NCI-H1105 (cell line): ENCODE measurements at regions not wholly inside any gene's neighbourhood (a gene's known extent, or its start where the extent isn't known, plus 50 kb on each side); places are given as distances from the start of the nearest gene placed in this dataset.

Experiments
- DNase-seq: peaks from one replicate; lab custom pipeline; 2025; lab: John Stamatoyannopoulos, UW

DNA sequence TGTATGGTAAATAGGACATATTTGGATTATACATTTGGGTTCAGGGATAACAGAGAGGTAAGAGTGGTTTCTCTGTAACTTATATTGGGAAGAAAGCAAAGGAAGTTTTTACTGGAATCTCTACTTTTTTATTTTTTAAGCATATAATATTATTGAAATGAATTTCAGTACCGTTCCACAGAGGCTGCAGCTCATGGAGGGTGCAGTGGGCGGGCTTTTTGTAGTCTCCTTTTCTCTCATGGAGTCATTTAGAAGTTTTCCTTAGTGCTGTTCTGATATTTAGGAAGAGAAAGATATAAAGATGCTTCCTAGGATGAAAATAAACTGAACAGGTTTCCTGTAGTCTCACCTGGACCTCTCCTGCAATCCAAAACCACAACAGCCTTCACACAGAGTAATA is 1153.3 kb upstream of the TMEFF2 start:
- DNase-seq = no peak

DNA sequence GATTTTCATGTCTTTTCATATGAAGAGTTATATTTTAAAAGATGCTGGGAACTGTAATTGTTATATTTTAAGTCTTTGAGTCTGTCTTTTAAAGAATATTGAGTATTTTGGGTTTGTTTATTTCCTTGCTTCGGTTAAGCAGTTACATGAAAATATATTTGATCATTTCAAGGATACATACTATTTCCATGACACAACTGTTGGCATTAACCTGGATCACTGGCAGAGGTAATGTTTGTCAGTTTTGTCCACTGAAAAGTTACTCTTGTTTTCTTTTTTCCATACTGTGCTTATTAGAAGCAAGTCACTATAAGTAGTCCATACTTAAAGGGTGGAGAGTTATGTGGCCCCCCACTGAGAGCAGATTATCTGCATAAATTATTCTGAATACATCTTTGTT is 1142.0 kb upstream of the TMEFF2 start:
- DNase-seq = no peak

DNA sequence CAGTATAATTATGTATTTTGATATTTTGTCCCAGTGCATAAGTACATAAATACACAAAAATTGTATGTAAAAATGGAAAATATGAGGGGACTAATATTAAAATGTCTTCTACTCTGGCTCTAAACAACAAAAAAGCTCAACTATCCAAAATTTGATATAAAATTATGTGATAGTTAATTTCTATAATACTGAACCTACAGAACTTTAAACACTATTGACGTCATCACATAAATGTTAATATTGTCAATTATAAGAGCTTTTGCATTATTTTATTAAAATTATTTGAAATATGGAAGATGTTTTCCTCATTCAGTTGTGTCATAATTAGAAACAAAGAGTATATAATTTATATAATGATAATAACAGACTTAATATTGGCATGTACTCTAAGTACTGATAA is 1139.7 kb upstream of the TMEFF2 start:
- no peak for DNase-seq

DNA sequence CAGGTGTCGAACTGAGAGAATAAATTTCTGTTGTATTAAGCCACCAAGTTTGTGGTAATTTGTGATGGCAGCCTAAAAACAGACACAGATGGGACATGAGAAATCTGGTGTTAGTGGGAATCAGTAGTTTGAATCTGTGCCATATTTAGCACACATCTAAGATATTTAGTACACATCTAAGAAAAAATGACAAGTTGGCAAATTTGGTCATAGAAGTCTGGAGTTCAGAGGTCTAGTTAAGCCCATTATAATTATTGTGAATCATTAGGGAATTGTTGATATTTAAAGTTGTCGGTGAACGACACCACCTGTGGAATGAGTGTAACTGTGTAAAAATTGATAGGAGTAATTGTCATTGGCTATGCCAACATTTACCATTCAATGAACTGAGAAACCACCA is 1138.8 kb upstream of the TMEFF2 start:
- no peak for DNase-seq

DNA sequence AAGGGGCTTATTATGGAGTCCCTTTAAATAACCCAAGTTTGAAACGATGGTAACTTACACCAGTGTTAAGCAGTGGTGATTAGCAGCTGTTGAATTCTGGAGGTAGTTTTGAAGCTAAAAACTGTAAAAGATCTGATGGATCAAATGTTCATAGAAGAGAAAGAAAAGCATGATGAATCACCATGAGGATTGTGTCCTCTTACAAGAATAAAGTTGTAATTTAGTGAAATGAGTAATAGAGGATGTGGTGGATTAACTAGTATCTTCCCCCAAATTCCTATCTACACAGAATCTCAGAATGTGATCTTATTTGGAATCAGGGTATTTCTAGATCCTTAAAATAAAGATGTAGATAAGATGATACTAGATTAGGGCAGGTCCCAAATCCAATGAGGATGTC is 1138.2 kb upstream of the TMEFF2 start:
- no peak for DNase-seq

DNA sequence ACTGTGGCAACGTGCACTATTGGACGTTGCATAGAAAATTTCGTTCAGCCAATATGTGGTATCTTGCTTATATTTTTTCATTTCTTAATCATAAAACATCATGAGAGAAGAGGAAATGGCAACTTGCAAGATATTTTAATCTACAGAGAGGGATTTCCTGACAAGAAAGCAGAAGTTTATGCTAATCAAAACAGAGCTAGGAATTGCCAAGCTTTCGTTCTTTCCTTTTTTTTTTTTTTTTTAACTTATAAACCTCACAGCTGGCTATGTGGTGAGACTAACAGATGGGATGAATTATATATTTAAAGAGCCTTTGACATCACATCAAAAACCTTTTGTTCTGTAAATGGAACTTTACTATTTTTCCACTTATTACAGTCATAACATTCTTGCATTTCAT is 1136.9 kb upstream of the TMEFF2 start:
- DNase-seq = no peak

DNA sequence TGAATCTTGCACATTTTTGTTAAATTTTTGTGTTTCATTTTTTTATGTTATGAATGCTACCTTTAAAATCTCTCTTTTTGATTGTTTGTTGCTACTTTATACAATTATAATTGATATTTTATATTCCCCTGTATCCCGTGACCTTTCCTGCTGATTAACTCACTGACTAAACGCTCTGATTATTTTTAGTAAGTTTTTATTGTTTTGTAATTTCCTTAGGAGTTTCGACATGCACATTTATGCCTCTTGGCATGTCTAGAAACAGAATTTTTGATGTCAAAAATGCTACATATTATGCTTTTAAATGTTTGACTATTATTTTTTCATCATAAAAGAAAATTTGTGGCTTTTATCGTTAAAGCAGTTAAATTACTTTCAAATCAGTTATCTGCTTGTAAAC is 1131.6 kb upstream of the TMEFF2 start:
- DNase-seq = no peak

DNA sequence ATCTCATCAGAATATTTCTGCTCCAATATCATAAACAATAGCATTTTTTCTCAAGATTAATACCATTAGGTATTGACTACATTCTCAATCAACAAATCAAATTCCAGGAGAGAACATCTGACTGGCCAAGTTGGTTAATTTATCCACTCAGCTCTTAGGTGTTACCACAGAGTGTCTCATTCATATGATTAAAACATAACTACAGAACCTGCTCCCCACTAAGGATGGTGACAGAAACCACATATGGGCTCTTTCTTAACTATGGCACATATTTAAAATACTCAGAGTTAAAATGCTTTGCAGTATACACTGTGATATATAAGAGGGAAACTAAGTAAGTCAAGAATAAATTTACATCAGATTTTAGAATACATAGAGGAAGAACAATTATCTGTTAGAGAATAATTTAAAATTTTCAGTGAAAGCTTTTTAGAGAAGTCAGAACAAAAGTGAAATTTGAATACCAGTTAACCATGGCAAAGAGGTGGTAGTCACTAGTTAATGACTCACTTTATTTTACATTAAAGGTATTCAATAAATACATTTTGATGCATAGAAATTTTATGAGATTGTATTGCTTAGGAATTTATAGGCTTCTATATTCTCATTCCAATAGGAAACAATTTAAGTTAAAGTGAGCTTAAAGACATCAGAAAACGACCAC is 1120.8 kb upstream of the TMEFF2 start:
- DNase-seq = no peak

DNA sequence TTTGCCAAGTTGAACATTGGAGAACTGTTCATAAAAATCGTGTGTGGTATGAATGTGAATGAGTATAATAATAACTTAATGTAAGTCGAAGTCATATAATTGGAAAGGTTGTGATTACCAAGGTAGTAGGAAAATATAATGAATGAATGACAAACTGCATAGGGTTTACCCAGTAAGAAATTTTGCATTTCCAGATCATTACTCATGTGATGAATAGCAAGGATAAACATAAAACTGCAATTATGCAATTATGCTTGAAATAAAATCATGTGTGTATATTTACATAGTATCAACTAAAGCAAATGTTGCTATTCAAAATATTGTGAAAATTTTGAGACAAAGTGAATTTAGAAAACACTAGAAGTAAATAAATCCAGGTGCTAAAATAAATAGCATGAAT is 1108.7 kb upstream of the TMEFF2 start:
- peak; percentile 65 for DNase-seq

DNA sequence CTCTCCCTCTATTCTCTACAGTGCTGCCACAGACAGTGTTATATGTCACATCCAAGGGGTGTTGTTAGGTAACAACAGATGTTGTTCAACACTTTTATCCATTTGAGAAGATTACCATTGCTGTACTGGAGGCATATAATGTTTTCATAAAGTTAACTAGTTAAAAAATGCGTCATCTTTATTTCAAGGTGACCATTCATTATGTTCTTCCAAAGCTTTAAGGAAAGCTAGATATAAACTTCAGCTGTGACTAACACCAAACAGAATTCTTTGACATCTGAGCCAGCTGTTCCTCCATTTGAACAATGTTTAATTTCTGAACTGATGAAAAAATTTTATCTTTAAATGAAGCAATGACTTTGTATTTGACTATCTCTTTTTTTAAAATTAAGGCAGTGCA is 1099.6 kb upstream of the TMEFF2 start:
- DNase-seq = no peak

DNA sequence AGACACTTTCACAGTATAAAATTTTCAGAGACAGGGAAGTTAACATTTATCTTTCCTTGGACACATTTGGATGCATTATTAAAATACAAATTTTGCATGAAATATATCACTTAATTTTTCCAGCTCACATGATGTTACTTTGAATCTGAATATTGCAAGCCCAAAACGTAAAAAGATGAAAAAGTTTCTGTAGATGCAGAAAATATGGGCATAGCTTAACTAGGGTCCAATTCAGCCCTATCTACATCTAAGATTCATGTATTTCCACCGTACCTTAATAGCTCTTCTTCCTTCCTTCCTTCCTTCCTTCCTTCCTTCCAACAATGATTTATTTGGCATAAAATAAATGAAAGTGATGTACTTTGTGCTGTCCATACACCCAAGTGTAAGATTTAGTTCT is 1084.6 kb upstream of the TMEFF2 start:
- DNase-seq = no peak

DNA sequence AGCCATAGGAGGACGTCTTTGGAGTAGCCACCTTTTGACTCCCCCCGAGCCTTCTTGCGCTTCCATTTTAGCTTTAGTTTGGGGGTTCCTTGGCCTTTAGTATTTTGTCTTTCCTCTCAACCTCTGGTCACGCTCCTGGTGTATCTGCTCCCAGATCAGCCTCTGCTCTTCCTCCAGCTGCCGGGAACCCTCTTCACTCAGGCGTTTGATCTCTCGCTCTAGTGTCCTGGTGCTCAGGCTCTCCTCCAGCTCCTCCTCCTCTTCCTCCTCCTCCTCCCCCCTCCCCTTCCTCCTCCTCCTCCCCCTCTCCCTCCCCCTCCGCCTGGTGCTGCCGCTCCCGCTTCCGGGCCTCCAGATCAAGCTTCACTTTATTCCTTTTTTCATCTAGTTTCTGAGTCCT is 1082.3 kb upstream of the TMEFF2 start:
- DNase-seq = no peak

DNA sequence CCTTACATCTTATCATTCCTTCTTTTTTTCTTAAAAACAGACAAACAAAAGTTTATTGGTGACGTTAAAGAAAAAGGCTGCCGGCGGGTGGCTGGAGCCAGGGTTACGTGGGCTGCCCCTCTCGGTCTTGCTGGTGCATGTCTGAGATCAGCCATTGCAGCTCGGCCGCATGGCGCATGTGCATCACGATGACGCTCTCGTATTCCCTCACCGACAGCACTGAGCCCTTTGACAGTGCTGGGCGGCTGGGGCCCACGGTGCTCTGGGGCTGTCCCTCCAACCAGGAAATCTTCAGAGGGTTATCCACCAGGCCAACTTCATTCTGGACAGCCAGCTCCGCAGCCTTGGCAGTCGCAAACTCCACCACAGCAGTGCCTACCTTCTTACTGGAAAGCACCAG is 1081.8 kb upstream of the TMEFF2 start:
- no peak for DNase-seq

DNA sequence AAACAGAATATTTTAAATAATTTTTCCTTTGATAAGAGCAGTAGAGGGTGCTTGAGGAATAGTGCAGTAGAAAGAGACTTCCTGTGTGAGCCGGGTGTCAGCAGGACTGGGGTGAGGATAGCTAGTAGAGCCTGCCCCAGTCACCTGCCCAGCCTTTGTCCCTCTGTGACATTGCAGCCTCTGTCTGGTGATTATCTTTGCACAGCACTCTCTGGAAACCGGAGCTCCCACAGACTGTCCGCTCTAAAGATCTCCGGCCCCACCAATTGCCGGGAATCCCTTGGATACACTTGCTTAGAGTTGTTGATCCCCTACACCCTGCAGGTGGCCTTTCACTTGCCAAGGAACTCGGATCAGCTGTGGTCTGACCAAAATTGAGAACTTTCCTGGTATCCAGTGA is 1081.3 kb upstream of the TMEFF2 start:
- DNase-seq = no peak

DNA sequence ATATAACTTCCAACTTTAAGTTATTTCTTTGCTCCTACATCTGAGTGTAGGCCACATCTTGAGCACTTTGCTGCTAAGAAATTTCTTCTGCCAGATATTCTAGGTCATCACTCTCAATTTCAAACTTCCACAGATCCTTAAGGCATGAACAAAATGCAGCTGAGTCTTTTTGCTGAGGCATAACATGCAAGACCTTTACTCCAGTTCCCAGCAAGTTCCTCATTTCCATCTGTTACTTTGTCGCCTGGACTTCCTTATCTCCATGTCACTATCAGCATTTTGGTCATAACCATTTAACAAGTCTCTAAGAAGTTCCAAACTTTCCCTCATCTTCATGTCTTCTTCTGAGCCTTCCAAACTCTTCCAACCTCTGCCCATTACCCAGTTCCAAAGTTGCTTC is 1077.3 kb upstream of the TMEFF2 start:
- no peak for DNase-seq

DNA sequence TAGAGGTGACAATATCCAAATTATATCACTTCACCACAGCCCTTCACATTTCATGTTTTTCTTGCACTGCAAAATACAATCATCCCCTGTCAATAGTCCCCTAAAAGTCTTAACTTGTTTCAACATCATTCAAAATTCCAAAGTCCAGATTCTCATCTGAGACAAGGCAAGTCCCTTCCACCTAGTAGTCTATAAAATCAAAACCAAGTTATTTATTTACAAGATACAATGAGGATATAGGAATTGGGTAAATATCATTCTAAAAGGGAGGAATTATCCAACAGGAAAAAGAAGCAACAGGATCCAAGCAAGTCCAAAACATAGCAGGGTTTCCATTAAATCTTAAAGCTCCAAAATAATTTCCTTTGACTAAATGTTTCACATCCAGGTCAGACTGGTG is 1076.1 kb upstream of the TMEFF2 start:
- no peak for DNase-seq

DNA sequence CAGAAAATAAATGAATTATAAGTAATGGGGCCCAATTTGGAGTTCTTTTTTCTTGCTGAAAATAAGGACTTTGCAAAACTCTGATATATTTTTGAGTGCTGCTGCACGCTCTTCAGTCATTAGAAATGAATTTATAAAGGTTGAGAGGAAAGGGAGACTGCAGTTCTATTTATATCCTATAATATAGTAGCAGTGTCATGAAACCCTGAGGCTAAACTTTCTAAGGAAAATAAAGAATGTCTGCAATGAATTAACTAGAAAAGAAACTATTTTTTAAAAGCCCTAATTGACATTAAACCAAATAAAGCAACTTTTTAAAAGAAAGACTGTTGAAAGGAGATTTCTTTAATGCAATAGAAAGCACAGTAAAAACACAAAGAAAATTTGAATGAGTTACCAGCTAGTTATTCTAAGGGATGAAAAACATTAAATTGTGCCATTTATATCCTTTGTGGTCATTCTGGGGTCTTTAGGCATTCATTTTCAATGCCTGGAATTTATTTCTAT is 1072.8 kb upstream of the TMEFF2 start:
- no peak for DNase-seq

DNA sequence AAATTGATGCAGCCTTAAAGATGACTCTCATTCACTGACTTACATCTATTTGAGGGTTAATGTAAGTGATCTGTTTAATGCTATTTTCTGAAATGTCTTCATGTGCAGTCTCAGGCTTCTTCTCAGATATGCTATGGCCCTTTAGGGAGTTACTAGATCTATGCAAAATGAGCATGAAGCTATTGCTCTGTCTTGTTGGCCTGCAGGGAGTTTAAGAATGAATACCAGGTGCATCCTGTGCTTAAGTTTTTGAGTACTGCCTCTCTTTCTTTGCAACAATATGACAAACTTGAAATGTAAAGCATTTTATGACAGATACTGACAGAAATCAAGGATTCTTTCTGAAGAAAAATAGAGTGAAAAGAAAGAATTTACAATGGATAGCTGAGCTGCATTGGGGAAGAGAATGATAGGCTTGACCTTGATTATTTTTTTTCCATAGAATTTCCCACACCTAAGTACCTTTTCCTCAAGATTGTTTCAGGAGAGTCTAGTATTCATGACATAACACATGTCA is 1058.3 kb upstream of the TMEFF2 start:
- no peak for DNase-seq

DNA sequence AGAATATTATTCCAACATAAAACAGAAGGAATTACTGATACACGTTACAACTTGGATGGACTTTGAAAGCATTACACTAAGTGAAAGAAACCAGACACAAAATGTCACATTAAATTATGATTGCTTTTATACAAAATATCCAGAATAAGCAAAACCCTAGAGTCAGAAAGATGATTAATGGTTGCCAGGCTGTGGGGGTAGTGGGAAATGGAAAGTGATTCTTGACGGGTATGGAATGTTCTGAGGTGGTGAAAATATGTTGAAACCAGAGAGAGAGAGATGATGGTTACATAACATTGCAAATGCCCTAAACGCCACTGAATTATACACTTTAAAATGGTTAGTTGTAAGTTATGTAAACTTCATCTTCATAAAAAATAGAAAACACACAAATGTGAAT is 1057.2 kb upstream of the TMEFF2 start:
- no peak for DNase-seq

DNA sequence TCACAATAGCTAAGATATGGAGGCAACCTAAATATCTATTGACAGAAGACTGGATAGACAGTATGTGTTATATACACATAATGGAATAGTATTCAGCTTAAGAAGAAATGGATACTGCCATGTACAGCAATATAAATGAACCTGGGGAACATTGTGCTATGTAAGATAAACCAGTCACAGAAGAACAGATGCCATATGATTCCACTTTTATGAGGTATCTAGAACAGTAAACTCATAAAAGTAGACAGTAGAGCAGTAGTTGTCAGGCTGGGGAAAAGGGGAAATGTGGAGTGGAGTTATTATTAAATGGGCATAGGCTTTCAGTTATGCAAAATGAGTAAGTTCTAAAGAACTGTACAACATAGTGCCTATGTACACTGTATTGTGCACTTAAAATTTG is 1055.7 kb upstream of the TMEFF2 start:
- DNase-seq = no peak

DNA sequence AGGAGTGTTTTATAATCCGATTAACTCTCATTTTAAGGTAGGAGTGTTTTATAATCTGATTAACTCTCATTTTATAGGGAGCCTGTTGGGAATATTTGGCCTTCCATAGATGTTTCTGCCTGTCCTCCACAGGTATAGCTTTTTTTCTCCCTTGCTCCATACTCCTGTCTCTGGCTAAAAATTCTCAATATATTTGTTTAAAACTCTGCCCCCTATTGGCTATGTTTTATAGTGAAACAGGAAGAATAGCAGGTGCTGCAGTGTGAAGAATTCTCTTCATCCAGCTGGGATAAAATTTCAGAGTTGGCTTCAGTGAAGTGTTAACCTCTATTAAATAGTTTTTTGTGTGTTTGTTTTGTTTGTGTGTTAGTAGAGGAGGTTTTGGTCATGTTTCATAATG is 1046.0 kb upstream of the TMEFF2 start:
- no peak for DNase-seq

DNA sequence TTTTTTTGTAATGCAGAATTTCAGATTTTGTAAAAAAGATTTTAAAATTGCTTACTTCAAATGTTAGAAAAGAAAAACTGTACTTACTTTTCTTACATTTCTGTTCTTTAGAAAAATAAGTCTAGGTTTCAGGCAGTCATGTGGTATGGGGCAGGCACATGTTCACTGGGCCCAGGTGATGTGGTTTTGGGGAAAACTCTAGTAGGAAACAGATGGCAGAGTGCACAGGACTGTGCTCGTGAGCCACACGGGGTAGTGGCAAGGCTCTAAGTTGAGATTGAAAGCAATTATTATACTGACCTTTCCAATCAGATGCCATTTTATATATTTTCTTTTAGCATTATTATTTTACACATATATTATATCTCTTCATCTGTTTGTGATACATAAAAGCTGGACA is 1036.9 kb upstream of the TMEFF2 start:
- no peak for DNase-seq

DNA sequence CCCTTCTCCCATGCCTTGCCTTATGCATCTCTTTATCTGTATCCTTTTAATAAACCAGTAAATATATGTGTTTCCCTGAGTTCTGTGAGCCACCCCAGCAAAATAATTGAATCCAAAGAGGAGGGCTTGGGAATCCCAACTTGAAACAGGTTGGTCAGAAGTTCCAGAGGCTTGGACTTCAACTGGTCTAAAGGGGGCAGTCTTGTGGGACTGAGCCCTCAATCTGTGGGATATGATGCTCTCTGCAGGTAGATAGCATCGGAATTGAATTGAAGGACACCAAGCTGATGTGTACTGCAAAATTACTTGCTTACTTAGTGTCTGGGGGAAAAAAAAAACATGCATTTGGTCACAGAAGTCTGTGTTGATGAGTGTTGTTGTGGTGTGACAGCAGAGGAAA is 1033.5 kb upstream of the TMEFF2 start:
- no peak for DNase-seq

DNA sequence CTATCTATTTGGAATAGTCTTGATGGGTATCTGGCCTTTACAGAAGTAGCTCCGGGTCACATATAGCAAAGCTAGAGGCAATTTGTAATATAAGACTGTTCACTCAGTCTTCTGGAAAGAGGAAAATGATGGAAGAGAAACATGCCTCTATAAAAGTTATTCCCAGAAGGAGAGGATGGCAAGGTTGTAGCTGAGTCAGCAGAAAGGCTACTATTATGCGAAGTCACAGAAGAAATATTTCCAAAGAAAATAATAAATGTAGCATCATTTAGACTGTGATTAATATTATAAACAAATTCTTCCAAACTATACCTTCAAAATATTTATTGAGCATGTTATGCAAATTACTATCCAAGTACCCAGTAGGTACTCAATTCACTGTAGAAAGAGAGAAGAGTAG is 1027.7 kb upstream of the TMEFF2 start:
- no peak for DNase-seq
